Thyroid gland (tissue), 4 donors: ENCODE measurements at regions not wholly inside any gene's neighbourhood (a gene's known extent, or its start where the extent isn't known, plus 50 kb on each side); places are given as distances from the start of the nearest gene placed in this dataset.

Experiments
- POLR2A ChIP-seq, 2 donors: fragments of 450-650 bp; IDR thresholded peaks; one replicate each; pipeline ENCODE4 v1.6.1; 2017; ENCODE audit warnings: antibody characterized with exemption in 2 of 2, mild to moderate bottlenecking in 2 of 2, moderate library complexity in 1 of 2
- TF ChIP-seq, protein P1 (sequence below), 6 experiments: fragments of 200-600 bp in 3 of 6; fragments of 450-650 bp in 3 of 6; sonication (generic) in 3 of 6; IDR thresholded peaks; one replicate each; pipeline ENCODE4 v1.5.1; 2016 to 2019; ENCODE audit warnings: antibody characterized with exemption in 6 of 6, mild to moderate bottlenecking in 2 of 6, inconsistent platforms in 1 of 6, moderate library complexity in 1 of 6

- TF ChIP-seq, protein P1, sequence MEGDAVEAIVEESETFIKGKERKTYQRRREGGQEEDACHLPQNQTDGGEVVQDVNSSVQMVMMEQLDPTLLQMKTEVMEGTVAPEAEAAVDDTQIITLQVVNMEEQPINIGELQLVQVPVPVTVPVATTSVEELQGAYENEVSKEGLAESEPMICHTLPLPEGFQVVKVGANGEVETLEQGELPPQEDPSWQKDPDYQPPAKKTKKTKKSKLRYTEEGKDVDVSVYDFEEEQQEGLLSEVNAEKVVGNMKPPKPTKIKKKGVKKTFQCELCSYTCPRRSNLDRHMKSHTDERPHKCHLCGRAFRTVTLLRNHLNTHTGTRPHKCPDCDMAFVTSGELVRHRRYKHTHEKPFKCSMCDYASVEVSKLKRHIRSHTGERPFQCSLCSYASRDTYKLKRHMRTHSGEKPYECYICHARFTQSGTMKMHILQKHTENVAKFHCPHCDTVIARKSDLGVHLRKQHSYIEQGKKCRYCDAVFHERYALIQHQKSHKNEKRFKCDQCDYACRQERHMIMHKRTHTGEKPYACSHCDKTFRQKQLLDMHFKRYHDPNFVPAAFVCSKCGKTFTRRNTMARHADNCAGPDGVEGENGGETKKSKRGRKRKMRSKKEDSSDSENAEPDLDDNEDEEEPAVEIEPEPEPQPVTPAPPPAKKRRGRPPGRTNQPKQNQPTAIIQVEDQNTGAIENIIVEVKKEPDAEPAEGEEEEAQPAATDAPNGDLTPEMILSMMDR (IDR thresholded peaks at IDR 0.05): no peak
- no peak for TF ChIP-seq POLR2A (IDR thresholded peaks at IDR 0.05)
Observed at GRCh38 chr21:43268086-43268803, 99.4 kb downstream of the CRYAA start.
